Mucosa of descending colon (tissue), 3 donors: ENCODE measurements at regions not wholly inside any gene's neighbourhood (a gene's known extent, or its start where the extent isn't known, plus 50 kb on each side); places are given as distances from the start of the nearest gene placed in this dataset.
"Not testable (repeated sequence)": the region's sequence is repeated elsewhere in the genome, so short reads cannot be mapped to it uniquely, and the experiment has no call there.

Source experiments
- ATAC-seq: fragments of 200-7000 bp; cut with Tn5 transposase; one replicate; pipeline ENCODE4 v1.9.1; 2020; ENCODE audit warnings: mild to moderate bottlenecking, moderate library complexity
- DNase-seq, 3 donors: peaks; one replicate each; pipeline ENCODE4 v3.0.0-alpha.2; 2020
- H3K36me3 ChIP-seq: fragments of 200-600 bp; one replicate; pipeline ENCODE4 v1.8.0; 2021; ENCODE audit warnings: low read depth, mild to moderate bottlenecking
- H3K4me1 ChIP-seq: fragments of 200-600 bp; one replicate; pipeline ENCODE4 v1.8.0; 2021; ENCODE audit warnings: low read depth, mild to moderate bottlenecking
- H3K4me3 ChIP-seq: fragments of 200-600 bp; one replicate; pipeline ENCODE4 v1.8.0; 2021; ENCODE audit warnings: mild to moderate bottlenecking
- H3K9me3 ChIP-seq: fragments of 200-600 bp; one replicate; pipeline ENCODE4 v1.8.0; 2021; ENCODE audit warnings: mild to moderate bottlenecking
- CTCF ChIP-seq: fragments of 200-600 bp; IDR thresholded peaks from one replicate; pipeline ENCODE4 v1.8.0; 2022; ENCODE audit warnings: antibody characterized with exemption, mild to moderate bottlenecking
- intact Hi-C, 2 donors: fragments of 100-400 bp; cut with DNase I in 1 of 2; cut with micrococcal nuclease in 1 of 2; formaldehyde crosslinking; loops; one replicate each; pipeline versions ENCODE4 v1.11.0 to v1.11.1; 2022; cut with DNase I, micrococcal nuclease
- donor health status: DM: no; HTN: no; CAD: no; lungs with moderate emphysema.
- donor health status: DM: no; HTN: no; CAD: no.
- donor health status: DM: no; HTN: yes; CAD: no.

DNA sequence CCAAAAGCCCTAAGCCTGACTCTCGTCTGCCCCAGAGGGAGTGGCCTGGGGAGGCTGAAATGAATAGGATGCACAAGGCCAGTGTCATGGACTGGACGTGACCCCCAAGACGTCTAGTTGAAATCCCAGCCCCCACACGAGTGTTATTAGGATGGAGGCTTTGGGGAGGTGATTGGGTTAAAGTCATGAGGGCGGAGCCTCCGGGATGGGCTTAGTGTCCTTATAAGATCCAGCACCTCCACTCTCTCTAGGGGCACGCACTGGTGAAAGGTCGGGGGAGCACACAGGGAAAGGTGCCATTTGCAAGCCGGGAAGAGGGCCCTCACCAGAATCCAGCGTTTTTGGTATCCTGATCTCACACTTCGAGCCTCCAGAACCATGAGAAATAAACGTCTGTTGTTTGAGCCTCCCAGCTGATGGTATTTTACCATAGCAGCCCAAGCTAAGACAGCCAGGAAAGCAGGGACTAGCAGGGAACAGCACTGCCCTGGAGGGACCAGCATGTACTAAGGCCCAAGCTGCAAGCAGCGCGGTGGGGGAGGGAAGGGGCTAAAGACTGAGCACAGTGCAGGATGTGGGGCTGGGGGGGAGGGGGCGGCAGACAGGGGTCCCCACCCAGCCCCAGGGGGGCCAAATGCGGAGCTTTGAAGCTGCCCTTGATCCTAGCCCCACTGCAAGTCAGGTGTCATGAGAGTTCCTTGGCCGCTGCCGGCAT, 78.3 kb upstream of the NCOR2 start:
- ATAC-seq (peak; percentile 22), DNase-seq (no peak)
- peaks cover 7% of the 10 kb centered on the region for H3K9me3 ChIP-seq
- H3K4me1 ChIP-seq = no peaks in the 10 kb centered on the region
- intact Hi-C loops = no loop called here
- H3K36me3 ChIP-seq = no peaks in the 10 kb centered on the region
- H3K4me3 ChIP-seq = no peak overlapping the region
- TF ChIP-seq CTCF = no peak

GRCh38 chr12:124643768-124644167, 76.4 kb upstream of the NCOR2 start:
- H3K36me3 ChIP-seq, H3K9me3 ChIP-seq, DNase-seq, intact Hi-C loops, H3K4me1 ChIP-seq, H3K4me3 ChIP-seq, ATAC-seq: not testable (repeated sequence)

DNA sequence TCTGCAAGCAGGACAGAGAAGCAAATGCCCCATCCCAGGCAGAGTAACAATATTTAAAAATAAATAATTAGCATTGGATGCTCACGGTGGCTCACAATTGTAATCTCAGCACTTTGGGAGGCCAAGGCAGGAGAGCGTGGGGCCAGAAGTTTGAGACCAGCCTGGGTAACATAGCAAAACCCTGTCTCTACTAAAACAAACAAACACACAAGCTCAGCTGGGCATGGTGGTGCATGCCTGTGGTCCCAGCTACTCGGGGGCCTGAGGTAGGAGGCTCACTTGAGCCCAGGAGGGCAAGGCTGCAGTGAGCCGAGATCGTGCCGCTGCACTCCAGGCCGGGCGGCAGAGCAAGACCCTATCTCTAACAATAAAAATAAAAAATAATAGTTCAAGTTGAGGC, 74.7 kb upstream of the NCOR2 start:
- ATAC-seq (no peak), DNase-seq (no peak)
- no peak overlapping the region for H3K4me3 ChIP-seq
- no peak for TF ChIP-seq CTCF
- no peaks in the 10 kb centered on the region for H3K9me3 ChIP-seq
- intact Hi-C loops = no loop called here
- H3K36me3 ChIP-seq = no peaks in the 10 kb centered on the region
- H3K4me1 ChIP-seq = no peaks in the 10 kb centered on the region

- Histone ChIP-seq H3K4me3 (no peak overlapping the region), H3K4me1 (no peaks in the 10 kb centered on the region), H3K36me3 (no peaks in the 10 kb centered on the region), H3K9me3 (no peaks in the 10 kb centered on the region)
- DNase-seq = no peak
- intact Hi-C loops = no loop called here
- TF ChIP-seq CTCF = no peak
- ATAC-seq = no peak
Observed at GRCh38 chr12:124641591-124641990, 74.2 kb upstream of the NCOR2 start.

DNA sequence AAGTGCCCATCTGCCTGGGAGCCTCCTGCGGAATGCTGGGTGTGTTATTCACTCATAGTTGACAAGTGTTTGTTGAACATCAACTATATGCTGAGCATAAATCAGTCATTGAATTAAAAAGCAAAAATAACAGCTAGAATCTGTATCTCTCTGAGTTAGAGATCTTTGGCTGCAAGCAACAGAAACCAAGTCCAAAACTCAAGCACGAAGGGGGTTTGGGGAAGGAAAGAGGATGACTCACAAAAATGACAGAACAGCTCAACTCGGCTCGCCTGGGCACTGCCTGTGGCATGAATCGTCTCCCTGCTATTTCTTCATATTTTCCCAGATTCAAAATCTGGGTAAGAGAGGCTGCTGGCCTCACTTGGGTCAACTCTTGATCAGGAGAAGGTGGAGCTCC, 72.6 kb upstream of the NCOR2 start:
- Histone ChIP-seq H3K36me3 (no peaks in the 10 kb centered on the region), H3K4me1 (no peaks in the 10 kb centered on the region), H3K4me3 (no peak overlapping the region), H3K9me3 (no peaks in the 10 kb centered on the region)
- no peak for ATAC-seq
- intact Hi-C loops = no loop called here
- no peak for DNase-seq
- TF ChIP-seq CTCF = no peak

DNA sequence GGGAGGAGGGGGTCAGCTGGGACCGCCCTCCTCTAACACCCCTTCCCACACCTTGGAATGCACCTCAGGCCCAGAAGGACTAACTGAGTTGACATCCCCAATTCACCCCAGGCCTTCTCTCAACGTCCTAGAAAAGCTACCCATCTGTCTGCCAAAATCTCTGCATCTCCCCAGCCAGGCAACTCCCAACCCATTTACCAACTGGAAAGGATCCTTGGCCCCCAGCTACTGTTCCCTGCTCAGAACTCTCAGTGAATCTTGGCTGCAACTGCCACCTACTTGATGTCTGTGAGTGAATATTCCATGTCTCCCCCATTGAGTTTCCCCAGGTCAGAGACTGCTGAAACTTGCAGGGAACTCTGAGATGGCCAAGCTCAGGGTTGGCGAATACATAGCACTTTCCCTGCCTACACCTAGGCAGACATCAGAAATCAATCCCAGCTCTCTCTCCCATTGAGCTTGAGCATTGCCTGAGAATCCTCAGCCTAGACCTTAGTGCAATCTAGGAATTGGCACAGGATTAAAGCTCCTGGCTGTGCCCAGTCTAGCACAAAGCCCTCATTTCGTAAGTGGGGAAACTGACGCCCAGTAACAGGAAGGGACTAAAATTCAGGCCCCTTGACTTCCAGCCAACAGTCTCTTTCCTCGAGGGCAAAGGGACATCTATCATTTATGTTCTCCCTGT, 71.9 kb upstream of the NCOR2 start:
- no peak overlapping the region for H3K4me3 ChIP-seq
- TF ChIP-seq CTCF = no peak
- DNase-seq (no peak), ATAC-seq (no peak)
- H3K4me1 ChIP-seq = no peaks in the 10 kb centered on the region
- intact Hi-C loops = no loop called here
- no peaks in the 10 kb centered on the region for H3K36me3 ChIP-seq
- no peaks in the 10 kb centered on the region for H3K9me3 ChIP-seq
